Type B pancreatic cell (in vitro differentiated cells): ENCODE measurements at regions not wholly inside any gene's neighbourhood (a gene's known extent, or its start where the extent isn't known, plus 50 kb on each side); places are given as distances from the start of the nearest gene placed in this dataset.

Experiments used
- DNase-seq: peaks from one replicate; pipeline ENCODE4 v3.0.0; 2021; ENCODE audit warnings: mixed read lengths; ENCODE audit not compliant: unreplicated experiment; ENCODE audit errors: extremely low spot score
- H3K27ac Mint-ChIP-seq: 2 replicates; pipeline ENCODE4 v1.8.0; 2021; ENCODE audit warnings: mild to moderate bottlenecking, mixed read lengths
- H3K27me3 Mint-ChIP-seq: 2 replicates; pipeline ENCODE4 v1.8.0; 2021; ENCODE audit warnings: mixed read lengths
- H3K36me3 Mint-ChIP-seq: 2 replicates; pipeline ENCODE4 v1.8.0; 2021; ENCODE audit warnings: mixed read lengths
- H3K4me1 Mint-ChIP-seq: one replicate; pipeline ENCODE4 v1.8.0; 2021; ENCODE audit warnings: mixed read lengths; ENCODE audit not compliant: unreplicated experiment
- H3K4me3 Mint-ChIP-seq: 2 replicates; pipeline ENCODE4 v1.8.0; 2021; ENCODE audit warnings: mild to moderate bottlenecking, mixed read lengths
- H3K9me3 Mint-ChIP-seq: 2 replicates; pipeline ENCODE4 v1.8.0; 2021; ENCODE audit warnings: mixed read lengths
- CTCF ChIP-seq: fragments of 200-600 bp; sonication (generic); conservative IDR thresholded peaks from 2 replicates; pipeline ENCODE4 v1.5.0; 2021; ENCODE audit warnings: antibody characterized with exemption, mild to moderate bottlenecking

- no peak for DNase-seq
- Mint-ChIP-seq H3K9me3 (peaks cover 5% of the 10 kb centered on the region), H3K4me3 (no peak overlapping the region), H3K4me1 (peaks cover 4% of the 10 kb centered on the region), H3K27me3 (peaks cover 8% of the 10 kb centered on the region), H3K36me3 (no peaks in the 10 kb centered on the region), H3K27ac (no peak overlapping the region)
- TF ChIP-seq CTCF = no peak
Measured at GRCh38 chr9:79049371-79049770, 522.4 kb upstream of the TLE4 start.

GRCh38 chr9:79053598-79053997 is 518.2 kb upstream of the TLE4 start:
- no peak overlapping the region for H3K4me3 Mint-ChIP-seq
- no peaks in the 10 kb centered on the region for H3K36me3 Mint-ChIP-seq
- no peak for TF ChIP-seq CTCF
- peaks cover 5% of the 10 kb centered on the region for H3K9me3 Mint-ChIP-seq
- H3K4me1 Mint-ChIP-seq = peaks cover 4% of the 10 kb centered on the region
- H3K27ac Mint-ChIP-seq = no peak overlapping the region
- no peak for DNase-seq
- H3K27me3 Mint-ChIP-seq = peaks cover 11% of the 10 kb centered on the region

GRCh38 chr9:79054500-79054899 is 517.3 kb upstream of the TLE4 start:
- Mint-ChIP-seq H3K27me3 (peaks cover 8% of the 10 kb centered on the region), H3K36me3 (no peaks in the 10 kb centered on the region), H3K27ac (no peak overlapping the region), H3K4me3 (no peak overlapping the region), H3K9me3 (peaks cover 5% of the 10 kb centered on the region), H3K4me1 (peaks cover 4% of the 10 kb centered on the region)
- DNase-seq = no peak
- no peak for TF ChIP-seq CTCF

- Mint-ChIP-seq H3K9me3 (peaks cover 13% of the 10 kb centered on the region), H3K27ac (no peak overlapping the region), H3K4me1 (peaks cover 4% of the 10 kb centered on the region), H3K36me3 (no peaks in the 10 kb centered on the region), H3K27me3 (peaks cover 8% of the 10 kb centered on the region), H3K4me3 (no peak overlapping the region)
- TF ChIP-seq CTCF = no peak
- DNase-seq = no peak
Measured at GRCh38 chr9:79056041-79056440, 515.7 kb upstream of the TLE4 start.

GRCh38 chr9:79057576-79057975 is 514.2 kb upstream of the TLE4 start:
- Mint-ChIP-seq H3K4me1 (peaks cover 15% of the 10 kb centered on the region), H3K36me3 (no peaks in the 10 kb centered on the region), H3K9me3 (peaks cover 13% of the 10 kb centered on the region), H3K27me3 (peaks cover 13% of the 10 kb centered on the region), H3K27ac (no peak overlapping the region), H3K4me3 (no peak overlapping the region)
- TF ChIP-seq CTCF = no peak
- no peak for DNase-seq

GRCh38 chr9:79060766-79061165 is 511.0 kb upstream of the TLE4 start:
- Mint-ChIP-seq H3K4me1 (peaks cover 13% of the 10 kb centered on the region), H3K9me3 (peaks cover 7% of the 10 kb centered on the region), H3K4me3 (no peak overlapping the region), H3K36me3 (no peaks in the 10 kb centered on the region), H3K27ac (no peak overlapping the region), H3K27me3 (peaks cover 10% of the 10 kb centered on the region)
- TF ChIP-seq CTCF = no peak
- DNase-seq = no peak
